ENCODE measurements at regions not wholly inside any gene's neighbourhood (a gene's known extent, or its start where the extent isn't known, plus 50 kb on each side); places are given as distances from the start of the nearest gene placed in this dataset.

DNA sequence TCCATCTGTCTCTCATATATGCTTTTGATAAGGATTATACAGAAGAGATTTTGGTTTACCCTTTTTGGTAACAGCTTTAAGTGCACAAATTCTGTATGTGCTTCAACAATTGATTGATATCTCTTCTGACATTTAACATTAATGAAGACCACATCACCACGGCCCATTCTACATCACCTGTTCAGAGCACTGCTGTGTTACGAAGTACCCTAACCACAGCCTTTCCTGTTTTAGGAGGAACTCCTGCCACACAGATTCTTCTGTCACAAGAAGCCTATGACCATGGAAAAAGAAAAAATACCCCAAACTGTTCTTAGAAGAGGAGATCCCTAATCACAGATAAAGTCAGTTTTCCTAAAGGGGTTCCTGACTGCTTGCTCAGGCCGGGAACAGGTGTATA is 170.1 kb downstream of the NSUN3 start:
- RAD21 ChIA-PET (ENCODE audit: low non-redundant PET in 1 of 2, low total read pairs in 2 of 2, uncharacterized antibody in 2 of 2, unreplicated experiment in 2 of 2) = no interaction called here
- H3K9ac ChIP-seq (ENCODE audit: low read length) = no peak overlapping the region

More for the DNA sequence above, 170.1 kb downstream of the NSUN3 start:
- no peak for TF ChIP-seq CTCF (IDR thresholded peaks at IDR 0.05 in 2 of 3, conservative IDR thresholded peaks at IDR 0.05 in 1 of 3; ENCODE audit: borderline replicate concordance in 1 of 3, insufficient read depth in 1 of 3, low read depth in 2 of 3, low read length in 2 of 3)
- TF ChIP-seq TCF7L2 (IDR thresholded peaks at IDR 0.05; ENCODE audit: borderline replicate concordance, extremely low read depth, insufficient read depth, insufficient read length) = no peak
- no peak for TF ChIP-seq POLR2A (IDR thresholded peaks at IDR 0.05; ENCODE audit: borderline replicate concordance, extremely low read depth, insufficient read depth, insufficient read length)
- no peak for TF ChIP-seq POLR2AphosphoS5 (IDR thresholded peaks at IDR 0.05; ENCODE audit: low read depth, low read length)
- TF ChIP-seq YY1 (IDR thresholded peaks at IDR 0.05; ENCODE audit: extremely low read depth, insufficient replicate concordance, low read depth, low read length) = no peak
- TF ChIP-seq EZH2phosphoT487 (IDR thresholded peaks at IDR 0.05; ENCODE audit: borderline replicate concordance) = no peak
- TF ChIP-seq SRF (IDR thresholded peaks at IDR 0.05; ENCODE audit: low read depth) = no peak
- TF ChIP-seq FOSL1 (IDR thresholded peaks at IDR 0.05; ENCODE audit: low read depth) = no peak
- TF ChIP-seq REST (IDR thresholded peaks at IDR 0.05; ENCODE audit: low read depth) = no peak
- no peak for TF ChIP-seq CBX3 (IDR thresholded peaks at IDR 0.05; ENCODE audit: low read depth)
- TF ChIP-seq SIN3A (IDR thresholded peaks at IDR 0.05; ENCODE audit: low read depth) = no peak
- no peaks in the 10 kb centered on the region for H3K27me3 ChIP-seq (ENCODE audit: insufficient read depth, low read length)
- H3K4me2 ChIP-seq (ENCODE audit: low read length) = no peak overlapping the region
- DNase-seq (ENCODE audit: low read depth, low spot score) = no peak
- no peaks in the 10 kb centered on the region for H3K4me1 ChIP-seq (ENCODE audit: control insufficient read depth in 1 of 2, insufficient read depth in 2 of 2, low read length in 2 of 2)
- intact Hi-C loops (cut with micrococcal nuclease) = no loop called here
- no peaks in the 10 kb centered on the region for H3K36me3 ChIP-seq (ENCODE audit: control insufficient read depth in 1 of 2, insufficient read depth in 2 of 2, low read length in 2 of 2)
- ATAC-seq = no peak
- no peaks in the 10 kb centered on the region for H3K79me2 ChIP-seq (ENCODE audit: insufficient read depth, low read length)
- no peaks in the 10 kb centered on the region for H3K9me2 ChIP-seq (ENCODE audit: insufficient read depth)
- H3K27ac ChIP-seq (ENCODE audit: low read depth, low read length) = no peak overlapping the region
- no peaks in the 10 kb centered on the region for H3K9me3 ChIP-seq (ENCODE audit: control insufficient read depth in 1 of 2, insufficient read depth in 1 of 2, low read depth in 1 of 2, low read length in 2 of 2)
- CTCF ChIA-PET = no interaction called here
- no TSS peak for BruUV-seq (replicated peaks)
- no peak overlapping the region for H3K4me3 ChIP-seq (replicated peaks in 1 of 2; ENCODE audit: low read depth in 1 of 2, low read length in 2 of 2)
- POLR2A ChIA-PET = no interaction called here
- H2AFZ ChIP-seq (ENCODE audit: low read depth, low read length, poor library complexity, severe bottlenecking) = no peak overlapping the region
- no peaks in the 10 kb centered on the region for H4K20me1 ChIP-seq (ENCODE audit: insufficient read depth)
